ENCODE measurements at regions not wholly inside any gene's neighbourhood (a gene's known extent, or its start where the extent isn't known, plus 50 kb on each side); places are given as distances from the start of the nearest gene placed in this dataset.

GRCh38 chr10:111646021-111646420 is 537.5 kb downstream of the GPAM start (continued):
- TF ChIP-seq, protein P1, sequence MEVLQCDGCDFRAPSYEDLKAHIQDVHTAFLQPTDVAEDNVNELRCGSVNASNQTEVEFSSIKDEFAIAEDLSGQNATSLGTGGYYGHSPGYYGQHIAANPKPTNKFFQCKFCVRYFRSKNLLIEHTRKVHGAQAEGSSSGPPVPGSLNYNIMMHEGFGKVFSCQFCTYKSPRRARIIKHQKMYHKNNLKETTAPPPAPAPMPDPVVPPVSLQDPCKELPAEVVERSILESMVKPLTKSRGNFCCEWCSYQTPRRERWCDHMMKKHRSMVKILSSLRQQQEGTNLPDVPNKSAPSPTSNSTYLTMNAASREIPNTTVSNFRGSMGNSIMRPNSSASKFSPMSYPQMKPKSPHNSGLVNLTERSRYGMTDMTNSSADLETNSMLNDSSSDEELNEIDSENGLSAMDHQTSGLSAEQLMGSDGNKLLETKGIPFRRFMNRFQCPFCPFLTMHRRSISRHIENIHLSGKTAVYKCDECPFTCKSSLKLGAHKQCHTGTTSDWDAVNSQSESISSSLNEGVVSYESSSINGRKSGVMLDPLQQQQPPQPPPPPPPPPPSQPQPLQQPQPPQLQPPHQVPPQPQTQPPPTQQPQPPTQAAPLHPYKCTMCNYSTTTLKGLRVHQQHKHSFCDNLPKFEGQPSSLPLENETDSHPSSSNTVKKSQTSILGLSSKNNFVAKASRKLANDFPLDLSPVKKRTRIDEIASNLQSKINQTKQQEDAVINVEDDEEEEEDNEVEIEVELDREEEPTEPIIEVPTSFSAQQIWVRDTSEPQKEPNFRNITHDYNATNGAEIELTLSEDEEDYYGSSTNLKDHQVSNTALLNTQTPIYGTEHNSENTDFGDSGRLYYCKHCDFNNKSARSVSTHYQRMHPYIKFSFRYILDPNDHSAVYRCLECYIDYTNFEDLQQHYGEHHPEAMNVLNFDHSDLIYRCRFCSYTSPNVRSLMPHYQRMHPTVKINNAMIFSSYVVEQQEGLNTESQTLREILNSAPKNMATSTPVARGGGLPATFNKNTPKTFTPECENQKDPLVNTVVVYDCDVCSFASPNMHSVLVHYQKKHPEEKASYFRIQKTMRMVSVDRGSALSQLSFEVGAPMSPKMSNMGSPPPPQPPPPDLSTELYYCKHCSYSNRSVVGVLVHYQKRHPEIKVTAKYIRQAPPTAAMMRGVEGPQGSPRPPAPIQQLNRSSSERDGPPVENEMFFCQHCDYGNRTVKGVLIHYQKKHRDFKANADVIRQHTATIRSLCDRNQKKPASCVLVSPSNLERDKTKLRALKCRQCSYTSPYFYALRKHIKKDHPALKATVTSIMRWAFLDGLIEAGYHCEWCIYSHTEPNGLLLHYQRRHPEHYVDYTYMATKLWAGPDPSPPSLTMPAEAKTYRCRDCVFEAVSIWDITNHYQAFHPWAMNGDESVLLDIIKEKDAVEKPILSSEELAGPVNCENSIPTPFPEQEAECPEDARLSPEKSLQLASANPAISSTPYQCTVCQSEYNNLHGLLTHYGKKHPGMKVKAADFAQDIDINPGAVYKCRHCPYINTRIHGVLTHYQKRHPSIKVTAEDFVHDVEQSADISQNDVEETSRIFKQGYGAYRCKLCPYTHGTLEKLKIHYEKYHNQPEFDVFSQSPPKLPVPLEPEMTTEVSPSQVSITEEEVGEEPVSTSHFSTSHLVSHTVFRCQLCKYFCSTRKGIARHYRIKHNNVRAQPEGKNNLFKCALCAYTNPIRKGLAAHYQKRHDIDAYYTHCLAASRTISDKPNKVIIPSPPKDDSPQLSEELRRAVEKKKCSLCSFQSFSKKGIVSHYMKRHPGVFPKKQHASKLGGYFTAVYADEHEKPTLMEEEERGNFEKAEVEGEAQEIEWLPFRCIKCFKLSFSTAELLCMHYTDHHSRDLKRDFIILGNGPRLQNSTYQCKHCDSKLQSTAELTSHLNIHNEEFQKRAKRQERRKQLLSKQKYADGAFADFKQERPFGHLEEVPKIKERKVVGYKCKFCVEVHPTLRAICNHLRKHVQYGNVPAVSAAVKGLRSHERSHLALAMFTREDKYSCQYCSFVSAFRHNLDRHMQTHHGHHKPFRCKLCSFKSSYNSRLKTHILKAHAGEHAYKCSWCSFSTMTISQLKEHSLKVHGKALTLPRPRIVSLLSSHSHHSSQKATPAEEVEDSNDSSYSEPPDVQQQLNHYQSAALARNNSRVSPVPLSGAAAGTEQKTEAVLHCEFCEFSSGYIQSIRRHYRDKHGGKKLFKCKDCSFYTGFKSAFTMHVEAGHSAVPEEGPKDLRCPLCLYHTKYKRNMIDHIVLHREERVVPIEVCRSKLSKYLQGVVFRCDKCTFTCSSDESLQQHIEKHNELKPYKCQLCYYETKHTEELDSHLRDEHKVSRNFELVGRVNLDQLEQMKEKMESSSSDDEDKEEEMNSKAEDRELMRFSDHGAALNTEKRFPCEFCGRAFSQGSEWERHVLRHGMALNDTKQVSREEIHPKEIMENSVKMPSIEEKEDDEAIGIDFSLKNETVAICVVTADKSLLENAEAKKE (CRISPR knock-in tag; IDR thresholded peaks at IDR 0.05): no peak
- TF ChIP-seq CREB1 (CRISPR knock-in tag; IDR thresholded peaks at IDR 0.05; ENCODE audit: low read depth) (no peak), ZNF114 (CRISPR knock-in tag; IDR thresholded peaks at IDR 0.05) (no peak), JUNB (IDR thresholded peaks at IDR 0.05; ENCODE audit: unreplicated experiment) (no peak)

GRCh38 chr10:111648046-111648445 is 535.5 kb downstream of the GPAM start:
- Histone ChIP-seq H3K27ac (ENCODE audit: low read depth) (no peak overlapping the region), H3K4me2 (no peak overlapping the region), H3K9me2 (ENCODE audit: insufficient read depth) (peaks cover 6% of the 10 kb centered on the region; the same call in 1 of the 2 replicates), H2AFZ (no peak overlapping the region), H3K4me3 (no peak overlapping the region), H4K20me1 (replicated peaks; ENCODE audit: insufficient read depth) (no peaks in the 10 kb centered on the region), H3F3A (replicated peaks; ENCODE audit: low read depth) (no peaks in the 10 kb centered on the region), H3K4me1 (ENCODE audit: insufficient read depth) (no peaks in the 10 kb centered on the region), H3K79me2 (replicated peaks; ENCODE audit: insufficient read depth) (no peaks in the 10 kb centered on the region), H3K36me3 (ENCODE audit: insufficient read depth) (0 out of 2 replicates have a peak, but pooled peaks cover 7% of the 10 kb centered on the region), H3K27me3 (ENCODE audit: insufficient read depth) (no peaks in the 10 kb centered on the region)
- no peak overlapping the region for H3K4me3 Mint-ChIP-seq
- H3K4me1 Mint-ChIP-seq: no peaks in the 10 kb centered on the region
- peaks cover 38% of the 10 kb centered on the region for H3K9me3 Mint-ChIP-seq
- H3K36me3 Mint-ChIP-seq (ENCODE audit: low read depth): peaks cover 25% of the 10 kb centered on the region
- no peaks in the 10 kb centered on the region for H3K27me3 Mint-ChIP-seq (ENCODE audit: insufficient read depth, low read depth, poor library complexity)
- DNase-seq (ENCODE audit: low spot score) (no peak), ATAC-seq (no peak)
- H3K27ac Mint-ChIP-seq: no peak overlapping the region
- TF ChIP-seq, protein P2, sequence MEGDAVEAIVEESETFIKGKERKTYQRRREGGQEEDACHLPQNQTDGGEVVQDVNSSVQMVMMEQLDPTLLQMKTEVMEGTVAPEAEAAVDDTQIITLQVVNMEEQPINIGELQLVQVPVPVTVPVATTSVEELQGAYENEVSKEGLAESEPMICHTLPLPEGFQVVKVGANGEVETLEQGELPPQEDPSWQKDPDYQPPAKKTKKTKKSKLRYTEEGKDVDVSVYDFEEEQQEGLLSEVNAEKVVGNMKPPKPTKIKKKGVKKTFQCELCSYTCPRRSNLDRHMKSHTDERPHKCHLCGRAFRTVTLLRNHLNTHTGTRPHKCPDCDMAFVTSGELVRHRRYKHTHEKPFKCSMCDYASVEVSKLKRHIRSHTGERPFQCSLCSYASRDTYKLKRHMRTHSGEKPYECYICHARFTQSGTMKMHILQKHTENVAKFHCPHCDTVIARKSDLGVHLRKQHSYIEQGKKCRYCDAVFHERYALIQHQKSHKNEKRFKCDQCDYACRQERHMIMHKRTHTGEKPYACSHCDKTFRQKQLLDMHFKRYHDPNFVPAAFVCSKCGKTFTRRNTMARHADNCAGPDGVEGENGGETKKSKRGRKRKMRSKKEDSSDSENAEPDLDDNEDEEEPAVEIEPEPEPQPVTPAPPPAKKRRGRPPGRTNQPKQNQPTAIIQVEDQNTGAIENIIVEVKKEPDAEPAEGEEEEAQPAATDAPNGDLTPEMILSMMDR (conservative IDR thresholded peaks at IDR 0.05; ENCODE audit: low read depth in 2 of 2): no peak
- TF ChIP-seq NANOG (IDR thresholded peaks at IDR 0.05; ENCODE audit: borderline replicate concordance): no peak
- no peak for TF ChIP-seq ZNF114 (CRISPR knock-in tag; IDR thresholded peaks at IDR 0.05)
- TF ChIP-seq JUNB (IDR thresholded peaks at IDR 0.05; ENCODE audit: unreplicated experiment): no peak
- TF ChIP-seq EZH2phosphoT487 (IDR thresholded peaks at IDR 0.05; ENCODE audit: unreplicated experiment): no peak
- TF ChIP-seq CREB1 (CRISPR knock-in tag; IDR thresholded peaks at IDR 0.05; ENCODE audit: low read depth): no peak
- TF ChIP-seq, protein P3, sequence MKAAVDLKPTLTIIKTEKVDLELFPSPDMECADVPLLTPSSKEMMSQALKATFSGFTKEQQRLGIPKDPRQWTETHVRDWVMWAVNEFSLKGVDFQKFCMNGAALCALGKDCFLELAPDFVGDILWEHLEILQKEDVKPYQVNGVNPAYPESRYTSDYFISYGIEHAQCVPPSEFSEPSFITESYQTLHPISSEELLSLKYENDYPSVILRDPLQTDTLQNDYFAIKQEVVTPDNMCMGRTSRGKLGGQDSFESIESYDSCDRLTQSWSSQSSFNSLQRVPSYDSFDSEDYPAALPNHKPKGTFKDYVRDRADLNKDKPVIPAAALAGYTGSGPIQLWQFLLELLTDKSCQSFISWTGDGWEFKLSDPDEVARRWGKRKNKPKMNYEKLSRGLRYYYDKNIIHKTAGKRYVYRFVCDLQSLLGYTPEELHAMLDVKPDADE (IDR thresholded peaks at IDR 0.05): no peak
- TF ChIP-seq EZH2 (IDR thresholded peaks at IDR 0.05; ENCODE audit: low read depth, unreplicated experiment): no peak
- TF ChIP-seq ZNF331 (CRISPR knock-in tag; IDR thresholded peaks at IDR 0.05; ENCODE audit: low read depth): no peak
- no peak for TF ChIP-seq POLR2AphosphoS5 (IDR thresholded peaks at IDR 0.05; ENCODE audit: low read depth)
- no peak for TF ChIP-seq STAT1 (IDR thresholded peaks at IDR 0.05; ENCODE audit: unreplicated experiment)
